ENCODE measurements at regions not wholly inside any gene's neighbourhood (a gene's known extent, or its start where the extent isn't known, plus 50 kb on each side); places are given as distances from the start of the nearest gene placed in this dataset.

- TF ChIP-seq EZH2 (IDR thresholded peaks at IDR 0.05) (no peak), CTCF (IDR thresholded peaks at IDR 0.05) (no peak)
Measured at GRCh38 chr13:84730376-84730775, 848.1 kb upstream of the SLITRK1 start.
